Neural cell (in vitro differentiated cells): ENCODE measurements at regions not wholly inside any gene's neighbourhood (a gene's known extent, or its start where the extent isn't known, plus 50 kb on each side); places are given as distances from the start of the nearest gene placed in this dataset.

ENCODE experiments used
- H2AFZ ChIP-seq: fragments of 200-600, 300-800 bp; sonication (generic), shearing (Covaris generic); 2 replicates; pipeline ENCODE4 v1.6.0; 2014; ENCODE audit warnings: low read depth, mild to moderate bottlenecking, antibody characterized with exemption, low read length, moderate library complexity
- H3F3A ChIP-seq: fragments of 200-600 bp; shearing (Covaris generic); 2 replicates; pipeline ENCODE4 v1.6.1; 2016; ENCODE audit warnings: mild to moderate bottlenecking, moderate library complexity, mixed read lengths, antibody characterized with exemption, low read length; ENCODE audit not compliant: insufficient read depth, poor library complexity, severe bottlenecking
- H3K27ac ChIP-seq: fragments of 200-600, 300-800 bp; sonication (generic), shearing (Covaris generic); 2 replicates; pipeline ENCODE4 v1.5.1; 2014; ENCODE audit warnings: mild to moderate bottlenecking, low read length, moderate library complexity
- H3K27me3 ChIP-seq: fragments of 300-800, 200-600 bp; sonication (generic), shearing (Covaris generic); 2 replicates; pipeline ENCODE4 v1.6.0; 2014; ENCODE audit warnings: mild to moderate bottlenecking, low read depth, low read length, moderate library complexity; ENCODE audit not compliant: insufficient read depth
- H3K36me3 ChIP-seq: fragments of 300-800, 200-600 bp; sonication (generic), shearing (Covaris generic); 2 replicates; pipeline ENCODE4 v1.5.1; 2014; ENCODE audit warnings: mild to moderate bottlenecking, antibody characterized with exemption, low read length, moderate library complexity; ENCODE audit not compliant: insufficient read depth
- H3K4me2 ChIP-seq: fragments of 300-800, 200-600 bp; sonication (generic), shearing (Covaris generic); 2 replicates; pipeline ENCODE4 v1.6.0; 2014; ENCODE audit warnings: mild to moderate bottlenecking, low read length
- H3K4me3 ChIP-seq: fragments of 300-800, 200-600 bp; sonication (generic), shearing (Covaris generic); 2 replicates; pipeline ENCODE4 v1.5.1; 2014; ENCODE audit warnings: mild to moderate bottlenecking, low read length, moderate library complexity
- H3K79me2 ChIP-seq: fragments of 200-600 bp; shearing (Covaris generic); replicated peaks from 2 replicates; pipeline ENCODE4 v1.6.0; 2014; ENCODE audit warnings: mild to moderate bottlenecking, low read length, moderate library complexity; ENCODE audit not compliant: insufficient read depth
- H3K9ac ChIP-seq: fragments of 300-800, 200-600 bp; sonication (generic), shearing (Covaris generic); 2 replicates; pipeline ENCODE4 v1.6.1; 2016; ENCODE audit warnings: mild to moderate bottlenecking, low read length, mixed read lengths
- H3K9me2 ChIP-seq: fragments of 200-600 bp; shearing (Covaris generic); 2 replicates; pipeline ENCODE4 v1.6.1; 2016; ENCODE audit warnings: mild to moderate bottlenecking, low read length, mixed read lengths; ENCODE audit not compliant: insufficient read depth
- H3K9me3 ChIP-seq: fragments of 200-600, 300-800 bp; sonication (generic), shearing (Covaris generic); 2 replicates; pipeline ENCODE4 v1.6.1; 2016; ENCODE audit warnings: mild to moderate bottlenecking, mixed run types, low read length, moderate library complexity, mixed read lengths
- H4K20me1 ChIP-seq: fragments of 200-600 bp; shearing (Covaris generic); 2 replicates; pipeline ENCODE4 v1.6.1; 2016; ENCODE audit warnings: mild to moderate bottlenecking, mixed run types; ENCODE audit not compliant: insufficient read depth
- EP300 ChIP-seq: fragments of 450-650 bp; conservative IDR thresholded peaks from 2 replicates; pipeline ENCODE4 v1.6.1; 2014; ENCODE audit warnings: antibody characterized with exemption, mild to moderate bottlenecking, moderate library complexity; ENCODE audit not compliant: poor library complexity, severe bottlenecking
- EZH2 ChIP-seq: fragments of 200-600, 300-800 bp; shearing (Covaris generic), sonication (generic); IDR thresholded peaks from 2 replicates; pipeline ENCODE4 v1.6.1; 2014; ENCODE audit warnings: antibody characterized with exemption, low read length, borderline replicate concordance, mild to moderate bottlenecking; ENCODE audit not compliant: insufficient read depth, poor library complexity, severe bottlenecking
- MXI1 ChIP-seq: fragments of 450-650 bp; conservative IDR thresholded peaks from 2 replicates; pipeline ENCODE4 v1.6.1; 2014; ENCODE audit warnings: antibody characterized with exemption, mild to moderate bottlenecking; ENCODE audit not compliant: poor library complexity, severe bottlenecking
- POLR2AphosphoS5 ChIP-seq: IDR thresholded peaks from 2 replicates; pipeline ENCODE4 v1.6.1; 2012
- RAD21 ChIP-seq: fragments of 450-650 bp; conservative IDR thresholded peaks from 2 replicates; pipeline ENCODE4 v1.6.1; 2014; ENCODE audit warnings: antibody characterized with exemption, mild to moderate bottlenecking, moderate library complexity
- SMC3 ChIP-seq: fragments of 450-650 bp; conservative IDR thresholded peaks from 2 replicates; pipeline ENCODE4 v1.6.1; 2014; ENCODE audit warnings: antibody characterized with exemption, mild to moderate bottlenecking, moderate library complexity; ENCODE audit not compliant: poor library complexity
- TAF1 ChIP-seq: IDR thresholded peaks from 2 replicates; pipeline ENCODE4 v1.6.1; 2012; ENCODE audit warnings: low read depth
- TF ChIP-seq, protein P1 (sequence below): fragments of 450-650 bp; IDR thresholded peaks from 2 replicates; pipeline ENCODE4 v1.5.1; 2014; ENCODE audit warnings: antibody characterized with exemption, mild to moderate bottlenecking, moderate library complexity; ENCODE audit not compliant: poor library complexity, severe bottlenecking
- TF ChIP-seq, protein P2 (sequence below): IDR thresholded peaks from 2 replicates; pipeline ENCODE4 v1.6.1; 2012; ENCODE audit warnings: borderline replicate concordance

- no peak for TF ChIP-seq EZH2
- TF ChIP-seq MXI1, result no peak
These were observed 126.8 kb upstream of the PTPN3 start (continued) for GRCh38 chr9:109624896-109625295.

- Histone ChIP-seq H3K36me3 (no peaks in the 10 kb centered on the region), H3K27me3 (no peaks in the 10 kb centered on the region), H3K4me2 (no peak overlapping the region), H3K9me2 (no peaks in the 10 kb centered on the region), H3F3A (no peaks in the 10 kb centered on the region), H3K9ac (no peak overlapping the region), H3K27ac (no peak overlapping the region), H3K9me3 (no peaks in the 10 kb centered on the region), H2AFZ (no peak overlapping the region), H3K79me2 (no peaks in the 10 kb centered on the region), H3K4me3 (no peak overlapping the region), H4K20me1 (no peaks in the 10 kb centered on the region)
- no peak for TF ChIP-seq TAF1
- TF ChIP-seq, protein P1, sequence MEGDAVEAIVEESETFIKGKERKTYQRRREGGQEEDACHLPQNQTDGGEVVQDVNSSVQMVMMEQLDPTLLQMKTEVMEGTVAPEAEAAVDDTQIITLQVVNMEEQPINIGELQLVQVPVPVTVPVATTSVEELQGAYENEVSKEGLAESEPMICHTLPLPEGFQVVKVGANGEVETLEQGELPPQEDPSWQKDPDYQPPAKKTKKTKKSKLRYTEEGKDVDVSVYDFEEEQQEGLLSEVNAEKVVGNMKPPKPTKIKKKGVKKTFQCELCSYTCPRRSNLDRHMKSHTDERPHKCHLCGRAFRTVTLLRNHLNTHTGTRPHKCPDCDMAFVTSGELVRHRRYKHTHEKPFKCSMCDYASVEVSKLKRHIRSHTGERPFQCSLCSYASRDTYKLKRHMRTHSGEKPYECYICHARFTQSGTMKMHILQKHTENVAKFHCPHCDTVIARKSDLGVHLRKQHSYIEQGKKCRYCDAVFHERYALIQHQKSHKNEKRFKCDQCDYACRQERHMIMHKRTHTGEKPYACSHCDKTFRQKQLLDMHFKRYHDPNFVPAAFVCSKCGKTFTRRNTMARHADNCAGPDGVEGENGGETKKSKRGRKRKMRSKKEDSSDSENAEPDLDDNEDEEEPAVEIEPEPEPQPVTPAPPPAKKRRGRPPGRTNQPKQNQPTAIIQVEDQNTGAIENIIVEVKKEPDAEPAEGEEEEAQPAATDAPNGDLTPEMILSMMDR, result no peak
- no peak for TF ChIP-seq SMC3
These were observed 128.9 kb upstream of the PTPN3 start for GRCh38 chr9:109627042-109627441.

- Histone ChIP-seq H4K20me1 (no peaks in the 10 kb centered on the region), H3K4me3 (no peak overlapping the region), H3K4me2 (no peak overlapping the region), H3K9me3 (no peaks in the 10 kb centered on the region), H3K9ac (no peak overlapping the region), H3K27ac (no peak overlapping the region), H3K9me2 (no peaks in the 10 kb centered on the region), H2AFZ (no peak overlapping the region), H3K79me2 (no peaks in the 10 kb centered on the region), H3K36me3 (no peaks in the 10 kb centered on the region), H3F3A (no peaks in the 10 kb centered on the region), H3K27me3 (no peaks in the 10 kb centered on the region)
- no peak for TF ChIP-seq POLR2AphosphoS5
- no peak for TF ChIP-seq RAD21
- no peak for TF ChIP-seq TAF1
- TF ChIP-seq, protein P1, result no peak
- TF ChIP-seq EZH2, result no peak
- TF ChIP-seq, protein P2, sequence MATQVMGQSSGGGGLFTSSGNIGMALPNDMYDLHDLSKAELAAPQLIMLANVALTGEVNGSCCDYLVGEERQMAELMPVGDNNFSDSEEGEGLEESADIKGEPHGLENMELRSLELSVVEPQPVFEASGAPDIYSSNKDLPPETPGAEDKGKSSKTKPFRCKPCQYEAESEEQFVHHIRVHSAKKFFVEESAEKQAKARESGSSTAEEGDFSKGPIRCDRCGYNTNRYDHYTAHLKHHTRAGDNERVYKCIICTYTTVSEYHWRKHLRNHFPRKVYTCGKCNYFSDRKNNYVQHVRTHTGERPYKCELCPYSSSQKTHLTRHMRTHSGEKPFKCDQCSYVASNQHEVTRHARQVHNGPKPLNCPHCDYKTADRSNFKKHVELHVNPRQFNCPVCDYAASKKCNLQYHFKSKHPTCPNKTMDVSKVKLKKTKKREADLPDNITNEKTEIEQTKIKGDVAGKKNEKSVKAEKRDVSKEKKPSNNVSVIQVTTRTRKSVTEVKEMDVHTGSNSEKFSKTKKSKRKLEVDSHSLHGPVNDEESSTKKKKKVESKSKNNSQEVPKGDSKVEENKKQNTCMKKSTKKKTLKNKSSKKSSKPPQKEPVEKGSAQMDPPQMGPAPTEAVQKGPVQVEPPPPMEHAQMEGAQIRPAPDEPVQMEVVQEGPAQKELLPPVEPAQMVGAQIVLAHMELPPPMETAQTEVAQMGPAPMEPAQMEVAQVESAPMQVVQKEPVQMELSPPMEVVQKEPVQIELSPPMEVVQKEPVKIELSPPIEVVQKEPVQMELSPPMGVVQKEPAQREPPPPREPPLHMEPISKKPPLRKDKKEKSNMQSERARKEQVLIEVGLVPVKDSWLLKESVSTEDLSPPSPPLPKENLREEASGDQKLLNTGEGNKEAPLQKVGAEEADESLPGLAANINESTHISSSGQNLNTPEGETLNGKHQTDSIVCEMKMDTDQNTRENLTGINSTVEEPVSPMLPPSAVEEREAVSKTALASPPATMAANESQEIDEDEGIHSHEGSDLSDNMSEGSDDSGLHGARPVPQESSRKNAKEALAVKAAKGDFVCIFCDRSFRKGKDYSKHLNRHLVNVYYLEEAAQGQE, result no peak
- no peak for TF ChIP-seq MXI1
- TF ChIP-seq EP300, result no peak
- no peak for TF ChIP-seq SMC3
These were observed 131.5 kb upstream of the PTPN3 start for GRCh38 chr9:109629615-109630014.
